ENCODE measurements at regions not wholly inside any gene's neighbourhood (a gene's known extent, or its start where the extent isn't known, plus 50 kb on each side); places are given as distances from the start of the nearest gene placed in this dataset.

DNA sequence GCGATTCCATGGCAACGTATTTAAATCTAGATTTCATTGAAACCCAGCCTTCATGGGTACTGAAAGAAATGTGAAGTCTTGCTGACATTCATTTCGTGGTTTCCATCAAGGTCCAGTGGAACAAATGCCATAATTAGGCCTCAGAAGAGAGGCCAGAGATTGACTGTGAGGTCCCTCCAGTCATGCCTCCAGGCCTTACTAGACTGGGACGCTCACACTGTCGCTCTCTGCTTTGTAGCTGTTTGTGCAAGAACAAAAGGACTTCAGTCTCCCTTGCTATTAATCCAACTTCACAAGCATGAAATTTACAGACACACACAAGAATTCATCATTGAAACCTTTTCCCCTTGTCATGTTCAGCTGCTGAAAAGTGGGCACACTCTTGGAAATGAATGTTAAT, 180.4 kb upstream of the FOXD3 start:
- TF ChIP-seq CTCF (IDR thresholded peaks at IDR 0.05; ENCODE audit: poor library complexity, severe bottlenecking) (no peak), POLR2AphosphoS5 (IDR thresholded peaks at IDR 0.05) (no peak)

All from neural cell (in vitro differentiated cells).